HepG2 (cell line): ENCODE measurements at regions not wholly inside any gene's neighbourhood (a gene's known extent, or its start where the extent isn't known, plus 50 kb on each side); places are given as distances from the start of the nearest gene placed in this dataset.

Experiments used
- ATAC-seq: fragments of 200-7000 bp; cut with Tn5 transposase; 3 replicates; pipeline ENCODE4 v1.9.1; 2020; ENCODE audit warnings: mild to moderate bottlenecking, moderate library complexity
- BruUV-seq: library from RNA; stranded (reverse); fragments of 400-500 nt; replicated peaks from 2 replicates; lab custom pipeline; 2021; lab: Mats Ljungman, UMichigan
- CTCF ChIA-PET: fragments of 300-600 bp; formaldehyde crosslinking; extraction: SDS; loops from one replicate; lab custom pipeline; 2021; ENCODE audit warnings: low total read pairs, inconsistent platforms, low intra/inter-chr PET ratio; lab: Yijun Ruan, JAX
- POLR2A ChIA-PET: fragments of 350-600 bp; sonication (Branson Sonifier 250); formaldehyde crosslinking; loops from one replicate; lab custom pipeline; 2020; ENCODE audit warnings: antibody characterized with exemption, inconsistent platforms; lab: Yijun Ruan, JAX
- DNase-seq: peaks from one replicate; pipeline ENCODE4 v3.0.0-alpha.2; 2015; ENCODE audit warnings: low spot score
- FAIRE-seq: peaks from 3 replicates; lab custom pipeline; 2011; peaks lifted over from hg19 to GRCh38; lab: Jason Lieb, UNC
- H2AFZ ChIP-seq: one replicate; pipeline ENCODE4 v1.6.1; 2011; ENCODE audit warnings: low read length, inconsistent platforms
- H3K27ac ChIP-seq: fragments of 300-600 bp; 3 replicates; pipeline ENCODE4 v1.8.0; 2011; ENCODE audit warnings: mixed run types, mild to moderate bottlenecking, mixed read lengths, low read length, inconsistent platforms; ENCODE audit not compliant: insufficient read depth; ENCODE audit errors: extremely low read length
- H3K27me3 ChIP-seq, 2 experiments: fragments of 200-600 bp in 1 of 2; 2 replicates in 1 of 2; 3 replicates in 1 of 2; pipeline versions ENCODE4 v1.6.0 to v1.8.0; 2011; ENCODE audit warnings: low read length in 2 of 2, mild to moderate bottlenecking in 2 of 2, moderate library complexity in 2 of 2, inconsistent platforms in 1 of 2; ENCODE audit not compliant: insufficient read depth in 2 of 2, control insufficient read depth in 1 of 2
- H3K36me3 ChIP-seq, 2 experiments: fragments of 200-600 bp in 1 of 2; replicated peaks in 1 of 2; 2 replicates in 1 of 2; 3 replicates in 1 of 2; pipeline versions ENCODE4 v1.5.1 to v1.8.0; 2011; ENCODE audit warnings: low read length in 2 of 2, inconsistent platforms in 1 of 2; ENCODE audit not compliant: insufficient read depth in 2 of 2, control insufficient read depth in 1 of 2
- H3K4me1 ChIP-seq: 2 replicates; pipeline ENCODE4 v1.5.1; 2012; ENCODE audit warnings: low read length, inconsistent platforms; ENCODE audit not compliant: insufficient read depth
- H3K4me2 ChIP-seq: 2 replicates; pipeline ENCODE4 v1.6.0; 2011; ENCODE audit warnings: low read depth, low read length, inconsistent platforms
- H3K4me3 ChIP-seq, 3 experiments: fragments of 200-600 bp in 1 of 3; sonication (generic), shearing (Covaris generic) in 1 of 3; replicated peaks in 1 of 3; 2 replicates each; pipeline ENCODE4 v1.5.1; 2011 to 2016; ENCODE audit warnings: low read length in 3 of 3, inconsistent platforms in 2 of 3, low read depth in 2 of 3, mild to moderate bottlenecking in 2 of 3, control low read depth in 1 of 3, mixed read lengths in 1 of 3; ENCODE audit not compliant: insufficient read depth in 1 of 3
- H3K79me2 ChIP-seq: one replicate; pipeline ENCODE4 v1.6.1; 2011; ENCODE audit warnings: low read length, inconsistent platforms; ENCODE audit not compliant: insufficient read depth
- H3K9ac ChIP-seq: 2 replicates; pipeline ENCODE4 v1.6.0; 2011; ENCODE audit warnings: mild to moderate bottlenecking, low read depth, low read length, inconsistent platforms; ENCODE audit not compliant: insufficient read depth
- H3K9me3 ChIP-seq: 2 replicates; pipeline ENCODE4 v1.5.1; 2012; ENCODE audit warnings: mild to moderate bottlenecking, low read length
- H4K20me1 ChIP-seq: 2 replicates; pipeline ENCODE4 v1.6.0; 2011; ENCODE audit warnings: inconsistent platforms, mild to moderate bottlenecking, low read length, moderate library complexity; ENCODE audit not compliant: insufficient read depth
- KLF13 ChIP-seq: sonication (generic); formaldehyde crosslinking; IDR thresholded peaks from 2 replicates; pipeline ENCODE4 v1.4.0; 2020; ENCODE audit warnings: mild to moderate bottlenecking, missing genetic modification reagents
- SMC3 ChIP-seq: IDR thresholded peaks from 2 replicates; pipeline ENCODE4 v1.6.1; 2011; ENCODE audit warnings: low read length, improper control_type of control experiment
- SOX5 ChIP-seq: IDR thresholded peaks from 2 replicates; pipeline ENCODE4 v1.6.1; 2016; ENCODE audit warnings: borderline replicate concordance
- STAG1 ChIP-seq: sonication (generic); formaldehyde crosslinking; IDR thresholded peaks from 2 replicates; pipeline ENCODE4 v1.4.0; 2020; ENCODE audit warnings: missing genetic modification reagents
- ZBTB1 ChIP-seq: sonication (generic); formaldehyde crosslinking; IDR thresholded peaks from 2 replicates; pipeline ENCODE4 v1.4.0; 2020; ENCODE audit warnings: missing genetic modification reagents, borderline replicate concordance
- ZNF773 ChIP-seq: sonication (generic); formaldehyde crosslinking; IDR thresholded peaks from 2 replicates; pipeline ENCODE4 v1.4.0; 2020; ENCODE audit warnings: missing genetic modification reagents, borderline replicate concordance
- WGBS: methylation state at CpG from one replicate; pipeline ENCODE4 v1.1.6; 2017; ENCODE audit warnings: low lambda C conversion rate; 5-methylcytosine and 5-hydroxymethylcytosine counted together
- in situ Hi-C: cut with HindIII; loops from 2 replicates; pipeline ENCODE4 v1.10.0; 2017; ENCODE audit warnings: low pct_unique_long_range_greater_than_20kb; ENCODE audit not compliant: extremely low pct_ligation_motif_present
- intact Hi-C: fragments of 100-400 bp; cut with micrococcal nuclease; formaldehyde crosslinking; loops from one replicate; pipeline ENCODE4 v1.10.0; 2022; ENCODE audit not compliant: unreplicated experiment
- TF ChIP-seq, protein P1 (sequence below): IDR thresholded peaks from 2 replicates; pipeline ENCODE4 v1.6.1; 2012; ENCODE audit warnings: low read depth, low read length, improper control_type of control experiment
- TF ChIP-seq, protein P2 (sequence below): sonication (generic); formaldehyde crosslinking; IDR thresholded peaks from 2 replicates; pipeline ENCODE4 v1.5.0; 2020; ENCODE audit warnings: mild to moderate bottlenecking, missing genetic modification reagents, moderate library complexity

DNA sequence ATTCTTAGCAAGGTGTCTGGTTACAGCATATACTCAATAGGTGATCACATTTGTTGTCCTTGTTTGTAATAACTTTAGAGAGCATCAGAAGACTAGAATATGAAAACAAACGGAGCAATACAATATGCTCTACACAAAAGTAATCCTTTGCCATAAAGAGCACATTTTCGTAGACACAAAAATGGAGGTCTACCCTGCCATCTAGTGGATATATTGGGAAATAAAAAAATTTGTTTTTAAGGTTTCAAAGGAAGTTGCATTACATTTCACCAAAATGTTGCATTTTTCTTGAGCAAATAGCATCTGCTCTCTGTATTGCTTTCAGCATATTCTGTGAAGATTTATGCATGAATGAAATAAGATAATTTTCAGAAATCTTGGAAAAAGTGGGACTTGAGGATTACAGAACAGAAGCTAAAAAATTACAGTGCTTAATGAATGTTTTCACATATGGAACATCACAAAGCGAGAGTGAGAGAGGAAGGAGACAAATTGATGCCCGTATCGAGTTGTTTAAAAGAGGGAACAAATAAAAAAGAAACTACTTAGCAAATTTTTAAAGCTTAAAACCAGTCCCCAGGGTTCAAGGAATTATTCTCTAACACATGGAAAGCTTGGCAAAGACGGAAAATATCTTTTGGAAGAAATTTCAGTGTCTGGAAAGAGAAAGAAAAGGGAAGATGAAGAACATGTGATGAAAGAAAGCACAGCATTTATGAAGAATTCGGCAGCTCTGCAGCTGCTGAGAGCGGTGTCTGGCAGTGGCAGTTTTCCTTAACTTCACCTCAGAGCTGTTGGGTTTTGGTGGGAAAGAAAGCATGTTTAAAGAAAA lies 390.1 kb downstream of the ANKRD50 start:
- WGBS = 21% methylated on average over 8 of the region's 8 CpGs
- no peaks in the 10 kb centered on the region for H3K36me3 ChIP-seq
- H3K9ac ChIP-seq = no peak overlapping the region
- no peak for FAIRE-seq
- no peaks in the 10 kb centered on the region for H3K27me3 ChIP-seq
- POLR2A ChIA-PET = no interaction called here
- H3K79me2 ChIP-seq = no peaks in the 10 kb centered on the region
- no peak overlapping the region for H3K27ac ChIP-seq
- no peaks in the 10 kb centered on the region for H3K9me3 ChIP-seq
- peak; percentile 16; the same call in 1 of the 2 replicates for TF ChIP-seq SMC3
- TF ChIP-seq ZBTB1 (CRISPR knock-in tag) = no peak
- TF ChIP-seq, protein P1, sequence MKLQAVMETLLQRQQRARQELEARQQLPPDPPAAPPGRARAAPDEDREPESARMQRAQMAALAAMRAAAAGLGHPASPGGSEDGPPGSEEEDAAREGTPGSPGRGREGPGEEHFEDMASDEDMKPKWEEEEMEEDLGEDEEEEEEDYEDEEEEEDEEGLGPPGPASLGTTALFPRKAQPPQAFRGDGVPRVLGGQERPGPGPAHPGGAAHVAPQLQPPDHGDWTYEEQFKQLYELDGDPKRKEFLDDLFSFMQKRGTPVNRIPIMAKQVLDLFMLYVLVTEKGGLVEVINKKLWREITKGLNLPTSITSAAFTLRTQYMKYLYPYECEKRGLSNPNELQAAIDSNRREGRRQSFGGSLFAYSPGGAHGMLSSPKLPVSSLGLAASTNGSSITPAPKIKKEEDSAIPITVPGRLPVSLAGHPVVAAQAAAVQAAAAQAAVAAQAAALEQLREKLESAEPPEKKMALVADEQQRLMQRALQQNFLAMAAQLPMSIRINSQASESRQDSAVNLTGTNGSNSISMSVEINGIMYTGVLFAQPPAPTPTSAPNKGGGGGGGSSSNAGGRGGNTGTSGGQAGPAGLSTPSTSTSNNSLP = peak; percentile 42; the same call in 1 of the 2 replicates
- no peak for TF ChIP-seq ZNF773 (CRISPR knock-in tag)
- no peak for TF ChIP-seq SOX5 (CRISPR knock-in tag)
- no peak for TF ChIP-seq KLF13 (CRISPR knock-in tag)
- peak; percentile 58 for TF ChIP-seq STAG1 (CRISPR knock-in tag)
- TF ChIP-seq, protein P2, sequence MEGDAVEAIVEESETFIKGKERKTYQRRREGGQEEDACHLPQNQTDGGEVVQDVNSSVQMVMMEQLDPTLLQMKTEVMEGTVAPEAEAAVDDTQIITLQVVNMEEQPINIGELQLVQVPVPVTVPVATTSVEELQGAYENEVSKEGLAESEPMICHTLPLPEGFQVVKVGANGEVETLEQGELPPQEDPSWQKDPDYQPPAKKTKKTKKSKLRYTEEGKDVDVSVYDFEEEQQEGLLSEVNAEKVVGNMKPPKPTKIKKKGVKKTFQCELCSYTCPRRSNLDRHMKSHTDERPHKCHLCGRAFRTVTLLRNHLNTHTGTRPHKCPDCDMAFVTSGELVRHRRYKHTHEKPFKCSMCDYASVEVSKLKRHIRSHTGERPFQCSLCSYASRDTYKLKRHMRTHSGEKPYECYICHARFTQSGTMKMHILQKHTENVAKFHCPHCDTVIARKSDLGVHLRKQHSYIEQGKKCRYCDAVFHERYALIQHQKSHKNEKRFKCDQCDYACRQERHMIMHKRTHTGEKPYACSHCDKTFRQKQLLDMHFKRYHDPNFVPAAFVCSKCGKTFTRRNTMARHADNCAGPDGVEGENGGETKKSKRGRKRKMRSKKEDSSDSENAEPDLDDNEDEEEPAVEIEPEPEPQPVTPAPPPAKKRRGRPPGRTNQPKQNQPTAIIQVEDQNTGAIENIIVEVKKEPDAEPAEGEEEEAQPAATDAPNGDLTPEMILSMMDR (CRISPR knock-in tag) = peak; percentile 60
- TF ChIP-seq, all 625 proteins: peak for 4
- no peaks in the 10 kb centered on the region for H3K4me1 ChIP-seq
- no peak overlapping the region for H3K4me3 ChIP-seq
- DNase-seq (peak; percentile 8), ATAC-seq (no peak)
- no peak overlapping the region for H3K4me2 ChIP-seq
- no TSS peak for BruUV-seq
- CTCF ChIA-PET = no interaction called here
- no peak overlapping the region for H2AFZ ChIP-seq
- no peaks in the 10 kb centered on the region for H4K20me1 ChIP-seq
- in situ Hi-C loops = no loop called here
- intact Hi-C loops = no loop called here
